ENCODE measurements at regions not wholly inside any gene's neighbourhood (a gene's known extent, or its start where the extent isn't known, plus 50 kb on each side); places are given as distances from the start of the nearest gene placed in this dataset.
A peak's percentile ranks its signal among the peaks of the same experiment; 100 is the strongest.
"Not testable (repeated sequence)": the region's sequence is repeated elsewhere in the genome, so short reads cannot be mapped to it uniquely, and the experiment has no call there.

DNA sequence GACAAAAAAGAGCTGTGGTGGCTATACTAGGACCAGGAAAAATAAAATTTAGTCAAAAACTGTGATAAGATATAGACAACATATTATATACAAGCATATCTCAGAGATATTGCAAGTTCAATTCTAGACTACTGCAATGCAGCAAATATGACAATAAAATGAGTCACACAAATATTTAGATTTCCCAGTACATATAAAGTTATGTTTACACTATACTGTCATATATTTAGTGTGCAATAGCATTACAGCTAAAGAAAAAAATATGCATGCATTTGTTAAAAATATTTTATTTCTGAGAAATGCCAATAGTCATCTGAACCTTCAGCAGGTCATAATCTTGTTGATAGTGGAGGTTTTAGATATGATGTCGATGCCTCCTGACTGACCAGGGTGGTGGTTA is 72.1 kb downstream of the AKR1C4 start:
- DNase-seq (ENCODE audit: low read depth in 2 of 2, low spot score in 1 of 2) = no peak

DNA sequence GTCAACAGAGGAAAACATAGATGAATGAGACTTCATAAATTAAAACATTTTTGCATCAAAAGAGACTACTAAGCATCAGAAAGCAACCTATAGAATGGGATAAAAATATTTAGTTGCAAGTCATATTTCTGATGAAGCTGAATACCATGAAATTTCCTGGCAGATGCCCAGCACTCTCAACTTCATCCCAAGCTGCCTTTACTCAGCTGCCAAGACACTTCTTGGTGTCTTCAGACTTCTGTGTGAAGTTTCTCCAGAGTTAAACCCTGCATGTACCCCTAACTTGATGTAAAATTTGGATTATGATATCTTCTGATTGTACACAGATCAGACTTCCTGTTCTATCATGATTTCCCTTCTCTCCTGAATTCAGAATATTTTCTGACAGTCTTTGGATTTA is 73.2 kb downstream of the AKR1C4 start:
- no peak for DNase-seq (ENCODE audit: low read depth in 2 of 2, low spot score in 1 of 2)

DNA sequence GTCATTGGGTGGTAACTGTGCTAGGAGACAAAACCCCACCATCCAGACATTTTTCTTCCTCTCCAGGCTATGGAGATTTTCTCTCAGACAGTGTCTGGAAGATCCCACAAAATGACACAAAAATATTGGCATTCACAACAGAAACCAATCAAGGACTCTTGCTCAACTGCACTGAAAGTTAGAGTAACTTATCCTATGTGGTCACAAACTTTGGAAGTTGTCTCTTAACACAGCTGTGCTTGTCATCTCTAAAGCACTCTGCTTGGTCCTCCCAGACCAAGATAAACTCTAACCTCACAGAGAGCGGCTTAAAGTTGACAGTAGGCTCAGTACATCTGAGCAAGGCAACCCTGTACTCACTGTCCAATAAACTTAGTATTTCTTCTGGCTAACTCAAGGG is 74.9 kb downstream of the AKR1C4 start:
- DNase-seq (ENCODE audit: low read depth in 2 of 2, low spot score in 1 of 2) = no peak

DNA sequence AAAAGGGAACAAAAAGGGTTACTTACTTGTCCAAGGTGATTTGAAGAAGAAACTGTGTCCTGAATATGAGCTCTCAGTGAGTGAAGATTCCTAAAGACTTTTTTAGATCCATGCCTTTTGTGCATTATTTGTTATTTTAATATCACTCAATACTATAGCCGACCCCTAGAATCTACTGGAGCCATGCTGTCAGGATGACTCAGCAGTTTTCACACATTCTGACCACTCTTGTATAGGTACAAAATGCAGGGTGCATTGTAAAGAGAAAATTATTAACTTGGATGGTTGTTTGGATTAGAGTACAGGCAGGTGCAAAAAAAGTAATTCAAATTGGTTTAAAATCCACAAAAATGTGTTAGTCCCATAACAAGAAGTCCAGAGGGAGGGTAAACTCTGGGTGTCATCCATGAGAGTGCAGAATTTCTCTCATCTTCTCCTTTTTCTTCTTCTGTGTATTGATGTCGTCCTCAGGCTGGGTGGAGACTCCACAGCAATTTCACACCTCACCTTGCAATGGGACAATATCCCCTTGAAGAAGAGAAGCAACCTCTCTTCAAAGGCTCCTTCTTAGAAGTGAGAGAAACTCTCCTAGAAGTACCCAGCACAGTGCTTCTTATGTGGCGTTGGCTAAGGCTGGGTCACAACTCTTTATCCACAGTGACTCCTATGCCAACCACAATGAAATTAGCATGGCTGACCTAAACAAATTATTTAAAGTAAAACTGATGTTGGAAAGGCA is 75.6 kb downstream of the AKR1C4 start:
- DNase-seq (ENCODE audit: low read depth in 2 of 2, low spot score in 1 of 2) = no peak

DNA sequence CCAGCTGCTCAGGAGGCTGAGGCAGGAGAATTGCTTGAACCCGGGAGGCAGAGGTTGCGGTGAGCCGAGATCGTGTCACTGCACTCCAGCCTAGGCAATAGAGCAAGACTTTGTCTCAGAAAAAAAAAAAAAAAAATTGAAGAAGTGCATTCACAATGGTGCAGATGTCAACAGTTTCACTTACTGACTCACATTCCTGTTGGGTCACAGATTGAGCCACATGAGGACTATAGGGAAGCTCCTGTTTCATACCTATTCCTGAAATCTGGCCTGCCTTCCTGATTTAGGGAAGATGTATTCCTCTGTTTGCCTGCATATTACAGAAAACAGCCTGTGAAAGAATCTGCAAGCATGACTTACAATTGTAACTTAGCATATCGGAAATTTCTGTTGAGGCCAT is 78.2 kb downstream of the AKR1C4 start:
- no peak for DNase-seq (ENCODE audit: low read depth in 2 of 2, low spot score in 1 of 2)

DNA sequence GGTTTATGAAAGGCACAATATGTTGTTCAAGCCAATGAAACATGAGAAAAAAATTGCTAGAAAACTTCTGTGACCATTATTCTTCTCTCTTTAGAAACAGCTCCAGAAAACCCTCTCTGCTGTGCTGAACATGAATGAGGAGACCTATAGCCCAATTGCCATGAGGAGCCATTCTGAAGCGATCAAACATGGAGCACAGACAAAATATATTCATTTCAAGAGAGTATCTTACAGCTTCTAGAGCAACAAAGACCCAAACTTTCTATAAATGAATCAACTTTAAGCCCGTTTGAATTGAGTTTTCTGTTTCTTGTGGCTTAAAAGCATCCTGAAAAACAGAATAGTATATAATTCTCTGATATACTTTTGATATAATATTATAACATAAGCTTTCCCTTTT is 83.4 kb upstream of the UCN3 start:
- DNase-seq (ENCODE audit: low read depth in 2 of 2, low spot score in 1 of 2) = no peak

DNA sequence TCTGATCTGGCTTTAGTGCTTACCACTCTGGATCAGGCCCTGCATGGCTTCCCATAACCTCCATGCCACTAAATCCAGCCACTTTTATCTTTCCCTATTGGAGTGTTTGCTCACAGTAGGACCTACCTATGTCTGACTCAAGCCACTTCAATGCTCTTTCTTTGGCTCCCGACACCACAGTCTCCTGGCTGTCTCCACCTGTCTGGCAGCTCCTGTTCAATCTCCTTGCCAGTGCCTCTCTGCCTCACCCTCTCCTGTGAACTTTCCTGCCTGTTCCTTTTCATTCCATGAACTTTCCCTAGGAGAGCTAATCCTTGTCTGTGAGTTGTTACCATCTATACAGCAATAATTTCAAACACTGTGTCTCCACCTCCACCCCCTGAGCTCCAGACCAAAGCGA is 82.6 kb upstream of the UCN3 start:
- no peak for DNase-seq (ENCODE audit: low read depth in 2 of 2, low spot score in 1 of 2)

DNA sequence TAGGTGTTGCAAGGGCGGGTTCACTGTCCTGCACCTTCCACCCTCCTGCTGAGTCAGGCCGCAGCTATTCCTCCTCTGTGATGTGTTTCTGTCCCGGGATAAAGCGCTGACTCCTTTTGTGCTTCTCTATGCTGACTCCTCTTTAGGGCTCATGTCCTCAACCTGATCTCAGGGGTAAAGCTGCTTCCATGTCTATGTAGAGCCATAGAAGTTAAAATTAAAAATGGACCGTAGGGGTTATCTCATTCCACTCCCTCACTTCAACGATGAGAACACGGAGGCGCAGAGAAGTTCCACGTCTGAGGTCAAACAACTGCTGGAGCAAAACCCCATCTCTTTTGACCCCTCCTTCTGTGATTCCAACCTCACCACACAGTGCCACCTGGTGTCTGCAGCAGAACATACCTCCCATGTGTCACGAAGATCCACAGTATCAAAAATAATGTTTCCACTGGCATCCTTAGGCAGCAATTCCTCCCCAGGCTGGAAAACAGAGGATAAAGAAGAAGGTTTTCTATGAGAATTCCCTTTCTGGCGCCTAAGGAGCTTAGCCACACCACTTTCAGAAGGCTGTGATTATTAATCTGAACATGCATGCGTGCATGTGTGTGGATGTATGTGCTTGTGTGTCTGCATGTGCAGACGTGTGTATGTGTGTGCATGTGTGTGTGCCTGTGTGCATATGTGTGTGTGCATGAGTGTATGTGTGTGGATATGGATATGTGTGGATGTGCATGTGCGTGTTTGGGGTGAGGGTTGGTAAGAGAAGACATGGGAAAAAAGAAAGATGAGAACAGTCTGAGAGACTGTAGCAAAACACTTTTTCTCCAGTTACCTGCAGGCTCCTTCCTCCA is 81.2 kb upstream of the UCN3 start:
- DNase-seq (ENCODE audit: low read depth in 2 of 2, low spot score in 1 of 2) = no peak

DNA sequence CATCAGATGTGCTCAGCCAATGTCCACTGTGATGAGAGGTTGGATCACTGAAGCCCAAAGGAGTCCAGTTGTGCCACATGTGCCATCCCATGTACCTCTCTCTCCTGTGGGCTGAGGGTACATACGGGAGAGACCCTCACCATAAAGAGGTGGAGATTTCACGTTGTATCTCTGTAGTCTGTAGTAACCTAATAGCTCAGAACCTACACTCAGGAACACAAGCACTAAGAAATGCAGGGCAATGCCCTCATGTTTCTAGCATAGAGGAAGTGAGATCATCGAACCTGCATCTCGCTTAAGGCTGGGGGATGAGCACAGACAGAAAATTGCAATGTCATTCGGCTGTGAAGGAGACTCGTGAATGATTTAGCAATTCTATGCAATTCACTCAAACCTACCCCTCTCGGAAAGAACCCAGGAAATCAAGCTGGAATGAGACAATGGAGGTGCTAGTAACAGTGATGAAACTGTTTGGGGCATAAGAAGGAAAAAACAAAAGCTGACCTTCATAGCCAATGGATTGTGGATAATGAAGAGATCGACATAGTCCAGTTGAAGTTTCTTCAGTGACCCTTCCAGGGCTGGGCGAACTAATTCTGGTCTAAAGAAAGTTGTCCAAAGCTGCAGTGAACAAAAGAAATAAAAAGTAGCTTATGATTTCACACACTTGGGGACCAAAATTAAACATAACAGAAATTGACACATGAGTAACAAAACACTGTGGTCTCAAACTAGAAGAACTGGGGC is 80.3 kb upstream of the UCN3 start:
- DNase-seq (ENCODE audit: low read depth in 2 of 2, low spot score in 1 of 2) = no peak

DNA sequence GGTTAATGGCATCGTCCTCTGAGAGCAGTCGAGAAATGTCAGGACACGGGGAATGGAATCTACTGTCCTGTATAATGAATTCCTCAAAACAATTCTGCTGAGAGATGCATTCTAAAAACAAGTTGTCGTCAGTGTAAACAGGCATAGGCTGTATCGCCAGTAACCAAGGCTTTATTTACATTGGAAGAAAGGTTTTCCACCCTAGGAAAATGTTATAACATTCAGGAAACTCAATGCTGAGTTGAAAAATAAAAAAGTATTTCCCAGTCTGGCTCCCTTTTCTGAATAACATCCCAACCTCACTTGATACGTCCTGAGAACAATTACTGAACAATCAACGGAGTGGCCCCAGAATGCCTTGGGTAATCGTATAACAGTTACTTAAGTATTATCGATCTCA is 79.6 kb upstream of the UCN3 start:
- DNase-seq (ENCODE audit: low read depth in 2 of 2, low spot score in 1 of 2) = no peak

DNA sequence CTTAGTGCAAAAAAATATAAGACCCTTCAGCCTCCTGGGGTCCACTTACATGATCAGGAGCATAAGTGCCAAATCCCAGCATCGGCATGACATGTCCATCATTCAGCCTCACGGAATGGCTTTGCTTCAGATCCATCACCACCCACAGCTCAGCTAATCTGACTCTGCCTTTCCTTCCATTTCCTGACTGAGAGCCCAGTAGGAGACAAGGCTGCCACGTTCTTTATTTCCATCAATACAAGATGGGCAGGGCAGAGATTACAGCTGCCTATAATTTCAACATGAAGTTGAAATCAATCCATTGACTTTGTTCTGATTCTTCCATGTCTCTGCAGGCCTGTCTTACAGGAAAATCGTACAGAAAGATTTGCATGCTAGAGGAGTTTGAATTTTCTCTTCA is 76.4 kb upstream of the UCN3 start:
- DNase-seq (ENCODE audit: low read depth in 2 of 2, low spot score in 1 of 2) = no peak

DNA sequence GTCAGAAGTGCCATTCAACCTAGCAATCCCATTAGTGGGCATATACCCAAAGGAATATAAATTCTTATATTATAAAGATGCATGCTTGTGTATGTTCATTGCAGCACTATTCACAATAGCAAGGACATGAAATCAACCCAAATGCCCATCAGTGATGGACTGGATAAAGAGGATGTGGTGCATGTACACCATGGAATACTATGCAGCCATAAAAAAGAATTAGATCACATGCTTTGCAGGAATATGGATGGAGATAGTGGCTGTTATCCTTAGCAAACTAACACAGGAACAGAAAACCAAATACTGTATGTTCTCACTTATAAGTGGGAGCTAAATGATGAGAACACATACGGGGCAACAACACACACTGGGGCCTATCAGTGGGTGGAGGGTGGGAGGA is 75.5 kb upstream of the UCN3 start:
- not testable (repeated sequence) for DNase-seq (ENCODE audit: low read depth in 2 of 2, low spot score in 1 of 2)

DNA sequence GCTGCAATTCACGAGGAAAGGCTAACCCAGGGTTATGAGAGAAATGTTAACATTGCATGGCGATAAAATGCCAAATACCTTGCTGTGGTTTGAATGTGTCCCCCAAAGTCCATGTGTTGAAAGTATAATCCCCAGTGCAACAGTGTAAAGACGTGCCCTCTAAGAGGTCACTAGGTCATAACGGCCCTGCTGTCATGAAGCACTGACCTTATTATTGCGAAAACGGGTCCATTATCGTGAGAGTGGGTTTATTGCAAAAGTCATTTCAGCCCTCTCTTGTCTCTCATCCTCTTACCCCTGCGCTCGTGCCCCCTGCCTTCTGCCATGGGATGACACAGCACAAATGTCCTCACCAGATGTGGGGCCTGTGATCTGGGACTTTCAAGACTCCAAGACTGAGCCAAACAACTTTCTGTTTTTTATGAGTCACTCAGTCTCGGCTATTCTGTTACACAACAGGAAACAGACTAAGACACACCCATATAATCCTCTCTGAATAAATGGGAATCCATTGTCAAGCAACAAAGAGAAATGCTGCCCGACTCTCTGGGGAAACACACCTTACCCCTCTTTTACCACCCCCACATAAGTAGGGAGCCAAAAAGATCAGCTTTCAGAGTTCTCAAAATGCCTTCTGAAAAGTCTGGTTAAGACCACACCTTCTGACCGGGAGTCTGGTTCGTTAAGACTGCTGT is 73.1 kb upstream of the UCN3 start:
- DNase-seq (ENCODE audit: low read depth in 2 of 2, low spot score in 1 of 2) = peak in 1 of 2 donors; percentile 24

DNA sequence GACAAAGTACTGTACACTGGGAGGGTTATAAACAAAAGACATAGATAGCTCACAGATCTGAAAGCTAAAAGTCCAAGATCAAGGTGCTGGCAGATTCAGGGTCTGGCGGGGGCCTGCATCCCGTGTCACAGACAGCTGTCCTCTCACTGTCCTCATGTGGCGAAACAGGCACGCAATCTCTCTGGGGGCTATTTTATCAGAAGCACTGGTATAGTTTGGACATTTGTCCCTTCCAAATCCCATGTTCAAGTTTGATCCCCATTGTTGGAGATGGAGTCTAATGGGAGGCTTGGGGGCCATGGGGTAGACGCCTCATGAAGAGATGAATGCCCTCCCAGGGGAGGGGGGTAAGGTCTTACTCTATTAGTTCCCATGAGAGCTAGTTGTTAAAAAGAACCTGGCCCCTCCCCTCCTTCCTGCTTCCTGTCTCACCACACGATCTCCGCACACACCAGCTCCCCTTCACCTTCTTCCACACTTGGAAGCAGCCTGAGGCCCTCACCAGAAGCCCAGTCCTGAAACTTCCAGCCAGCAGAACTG is 72.5 kb upstream of the UCN3 start:
- no peak for DNase-seq (ENCODE audit: low read depth in 2 of 2, low spot score in 1 of 2)

DNA sequence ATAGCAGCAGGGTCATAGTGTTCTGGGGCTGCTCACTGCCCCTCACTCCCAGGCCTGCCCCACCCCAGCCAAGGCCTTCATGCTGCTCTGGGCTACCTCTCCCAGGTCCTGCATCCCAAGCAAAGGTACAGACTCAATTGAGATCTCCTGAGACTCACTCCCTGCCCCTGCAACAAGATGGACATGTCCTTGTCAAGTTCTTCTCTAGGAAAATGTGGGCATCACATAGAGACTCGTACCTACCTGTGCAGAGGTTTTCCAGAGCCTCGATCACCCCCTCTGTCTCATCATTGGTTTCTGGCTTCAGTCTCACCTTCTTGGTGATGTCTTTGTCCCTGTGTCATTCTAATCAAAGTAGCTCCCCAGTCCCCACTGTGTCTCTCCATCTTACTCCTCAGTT is 71.8 kb upstream of the UCN3 start:
- DNase-seq (ENCODE audit: low read depth in 2 of 2, low spot score in 1 of 2) = not testable (repeated sequence)

DNA sequence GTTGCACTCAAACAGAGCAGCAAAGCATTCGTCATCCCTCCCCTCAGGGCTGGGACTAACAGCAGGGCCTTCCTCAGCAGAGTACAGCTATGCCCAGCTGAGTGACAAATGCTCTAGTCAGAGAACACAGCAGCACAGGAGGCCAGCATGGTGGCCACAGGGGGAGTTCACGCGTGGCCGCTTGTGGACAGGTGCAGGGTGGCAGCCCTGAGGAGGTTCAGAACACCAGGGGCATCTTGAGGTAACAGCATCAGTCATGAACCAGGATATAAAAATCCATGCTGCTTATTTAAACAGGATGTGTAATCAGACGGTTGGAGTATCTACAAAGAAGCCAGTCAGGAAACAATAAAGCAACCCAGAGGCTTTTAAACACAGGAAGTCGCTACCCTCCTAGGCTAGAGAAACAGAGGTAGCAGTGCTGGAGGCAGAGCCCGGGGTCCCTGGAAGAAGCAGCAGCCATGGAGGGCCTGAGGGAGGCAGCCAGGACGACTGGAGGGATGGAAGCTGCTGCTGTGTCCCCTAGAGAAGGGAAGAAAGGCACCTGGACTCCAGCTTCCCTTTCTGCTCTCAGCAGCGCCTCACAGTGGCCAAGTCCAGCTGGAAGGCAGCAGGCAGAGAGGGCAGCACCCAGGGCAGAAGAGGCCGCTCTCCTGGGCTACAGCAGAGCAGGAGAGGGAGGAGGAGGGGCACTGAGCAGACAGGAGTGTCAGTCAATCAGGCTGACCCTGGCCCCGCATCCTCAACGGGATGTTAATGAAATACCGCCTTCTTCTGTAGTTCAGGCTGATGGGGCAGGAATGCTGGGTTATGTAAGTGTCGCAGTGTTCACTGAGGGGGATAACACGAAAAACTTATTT is 70.8 kb upstream of the UCN3 start:
- peak in 1 of 2 donors; percentile 33 for DNase-seq (ENCODE audit: low read depth in 2 of 2, low spot score in 1 of 2)

DNA sequence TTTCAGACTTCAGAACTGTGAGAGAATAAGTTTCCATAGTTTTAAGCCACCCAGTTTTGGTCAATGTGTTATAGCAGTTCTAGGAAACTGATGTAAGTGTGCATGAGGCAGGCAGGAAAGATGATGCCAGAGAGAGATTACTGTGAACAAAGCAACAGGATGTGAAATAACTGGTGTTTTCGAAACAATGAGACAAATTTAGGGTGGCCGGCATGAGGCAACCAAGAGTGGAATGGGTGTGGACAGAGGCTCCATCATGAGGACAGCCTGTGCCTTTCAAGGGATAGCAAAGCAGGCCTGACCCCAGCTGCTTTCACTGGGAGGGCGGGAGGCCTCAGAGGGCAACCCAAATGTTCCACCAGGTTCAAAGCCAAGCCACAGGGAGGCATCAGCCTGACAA is 67.3 kb upstream of the UCN3 start:
- DNase-seq (ENCODE audit: low read depth in 2 of 2, low spot score in 1 of 2) = no peak

DNA sequence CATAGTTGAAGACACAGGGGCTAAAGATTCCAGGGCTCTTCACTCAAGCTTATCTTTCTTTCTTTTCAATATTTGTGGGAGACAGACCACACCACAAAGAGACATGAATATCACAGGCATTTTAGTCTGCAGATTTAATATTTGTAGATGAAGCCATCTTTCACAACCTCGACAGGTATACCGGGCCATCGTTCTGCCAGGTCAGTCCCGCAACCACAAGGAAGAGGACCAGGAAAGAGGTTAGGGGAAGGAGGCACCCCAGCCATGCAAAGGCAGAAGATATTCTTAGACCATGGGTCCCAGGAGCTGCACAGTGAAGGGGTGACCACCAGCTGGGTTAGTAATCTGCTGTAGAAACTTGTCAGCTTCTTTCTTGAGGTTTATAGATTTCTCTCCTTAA is 66.8 kb upstream of the UCN3 start:
- DNase-seq (ENCODE audit: low read depth in 2 of 2, low spot score in 1 of 2) = no peak

DNA sequence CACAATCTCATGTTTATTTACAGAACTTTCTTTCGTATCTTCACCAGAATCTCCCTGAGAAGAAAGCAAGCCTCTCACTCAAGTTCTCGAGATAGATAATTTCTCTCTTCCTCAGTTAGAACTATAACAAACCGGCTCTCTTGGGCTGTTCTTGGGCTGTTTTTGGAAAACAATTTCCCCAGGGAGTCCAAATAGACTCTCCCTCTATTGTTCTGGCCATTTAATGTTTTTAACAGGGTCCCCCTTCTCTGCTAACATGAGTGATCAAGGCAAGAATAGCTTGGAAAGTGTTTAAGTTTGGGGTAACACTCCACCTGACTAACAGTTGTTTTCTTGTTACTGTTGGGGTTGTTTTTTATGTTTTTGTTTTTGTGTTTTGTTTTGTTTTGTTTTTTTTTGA is 64.8 kb upstream of the UCN3 start:
- DNase-seq (ENCODE audit: low read depth in 2 of 2, low spot score in 1 of 2) = no peak

DNA sequence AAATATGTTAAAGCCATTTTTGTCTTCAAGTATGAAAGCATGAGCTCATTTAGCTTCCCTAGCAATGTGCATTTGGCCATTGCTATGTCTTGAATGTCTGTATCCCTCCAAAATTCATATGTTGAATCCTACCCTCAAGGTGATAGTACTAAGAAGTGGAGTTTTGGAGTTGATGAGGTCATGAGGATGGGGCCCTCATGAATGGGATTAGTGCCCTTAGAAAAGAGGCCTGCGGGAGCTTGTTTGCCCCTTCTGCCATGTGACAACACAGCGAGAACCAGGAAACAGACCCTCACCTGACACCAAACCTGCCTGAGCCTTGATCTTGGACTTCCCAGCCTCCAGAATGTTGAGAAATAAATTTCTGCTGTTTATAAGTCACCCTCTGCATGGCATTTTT is 61.3 kb upstream of the UCN3 start:
- no peak for DNase-seq (ENCODE audit: low read depth in 2 of 2, low spot score in 1 of 2)
